ELF-1 (cell line): ENCODE measurements at regions not wholly inside any gene's neighbourhood (a gene's known extent, or its start where the extent isn't known, plus 50 kb on each side); places are given as distances from the start of the nearest gene placed in this dataset.

Source experiments
- DNase-seq: peaks from one replicate; pipeline ENCODE4 v3.0.0-alpha.2; 2016; ENCODE audit warnings: low read depth, low spot score

DNA sequence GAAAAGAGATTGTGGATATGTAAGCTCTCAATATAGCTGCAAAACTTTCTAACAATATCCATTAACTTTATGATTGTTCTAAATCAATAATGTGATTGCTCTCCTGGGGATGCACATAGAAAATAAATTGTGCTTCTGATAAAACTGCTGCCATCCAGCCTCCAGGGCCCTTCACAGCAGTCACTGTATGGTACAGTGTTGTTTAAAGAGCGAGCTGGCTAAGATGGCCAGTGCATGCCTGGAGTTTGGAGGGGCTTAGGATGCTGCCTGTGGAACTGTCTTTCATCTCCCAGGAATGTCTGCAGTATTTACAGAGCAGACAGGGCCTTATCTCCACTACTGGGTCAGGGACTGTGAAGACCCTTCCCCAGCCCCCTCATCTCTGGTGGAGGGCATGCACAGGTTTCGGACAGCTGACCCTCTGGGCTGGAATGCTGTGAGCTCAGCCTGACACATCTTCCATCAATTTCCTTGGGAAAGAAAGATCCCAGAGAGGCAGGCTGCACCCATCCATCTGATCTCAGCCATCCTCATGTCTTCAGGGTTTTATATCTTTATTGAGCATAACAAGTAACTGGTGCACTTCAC lies 137.0 kb downstream of the PLPP3 start:
- DNase-seq = peak; percentile 73

DNA sequence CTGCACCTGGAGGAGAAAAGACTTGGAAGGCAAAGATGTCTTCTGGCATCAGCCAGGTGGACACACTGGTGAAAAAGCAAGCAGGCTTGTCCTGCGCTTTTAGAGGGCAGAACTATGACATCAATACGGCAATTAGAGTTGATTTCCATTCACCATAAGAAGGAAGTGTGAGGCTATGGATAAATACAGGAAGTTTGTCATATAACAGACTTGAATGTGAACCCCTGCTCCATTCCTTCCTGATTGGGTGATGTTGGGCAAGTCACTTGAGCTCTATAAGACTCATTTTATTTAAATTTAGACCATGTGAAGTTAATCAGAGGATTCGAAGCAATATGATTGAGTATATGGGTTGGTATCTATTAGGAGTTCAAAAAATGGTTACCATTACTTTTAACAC lies 137.8 kb downstream of the PLPP3 start:
- no peak for DNase-seq

DNA sequence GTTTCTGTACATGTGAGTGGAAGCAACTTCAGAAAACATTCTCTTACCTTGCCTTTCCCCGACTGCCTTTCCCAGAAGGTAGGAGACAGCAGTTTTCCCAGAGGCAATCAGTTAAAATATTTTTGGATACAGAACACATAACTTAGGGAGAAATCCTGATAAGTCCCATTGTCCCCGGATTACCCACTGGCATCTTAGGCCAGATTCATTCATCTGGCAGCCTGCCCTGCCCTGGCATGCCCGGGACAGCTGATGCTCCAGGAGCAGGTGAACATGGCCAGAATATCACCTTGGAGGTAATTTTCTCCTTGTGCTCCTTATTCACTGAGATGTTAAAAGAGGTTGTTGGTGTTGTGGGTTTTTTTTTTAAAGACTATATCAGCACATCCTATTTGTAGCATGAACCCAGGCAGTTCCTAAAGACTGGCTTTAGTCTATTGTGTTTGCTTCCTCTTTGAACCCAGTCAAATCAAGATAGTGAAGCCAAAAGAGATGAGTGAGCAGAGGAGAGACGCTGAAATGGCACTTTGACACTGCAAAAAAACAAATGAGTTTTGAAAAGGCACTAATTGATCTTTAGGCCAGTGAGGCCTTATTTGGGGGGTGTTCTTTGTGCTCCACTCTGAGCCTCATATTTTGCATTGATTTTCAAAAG lies 139.6 kb downstream of the PLPP3 start:
- DNase-seq = no peak

DNA sequence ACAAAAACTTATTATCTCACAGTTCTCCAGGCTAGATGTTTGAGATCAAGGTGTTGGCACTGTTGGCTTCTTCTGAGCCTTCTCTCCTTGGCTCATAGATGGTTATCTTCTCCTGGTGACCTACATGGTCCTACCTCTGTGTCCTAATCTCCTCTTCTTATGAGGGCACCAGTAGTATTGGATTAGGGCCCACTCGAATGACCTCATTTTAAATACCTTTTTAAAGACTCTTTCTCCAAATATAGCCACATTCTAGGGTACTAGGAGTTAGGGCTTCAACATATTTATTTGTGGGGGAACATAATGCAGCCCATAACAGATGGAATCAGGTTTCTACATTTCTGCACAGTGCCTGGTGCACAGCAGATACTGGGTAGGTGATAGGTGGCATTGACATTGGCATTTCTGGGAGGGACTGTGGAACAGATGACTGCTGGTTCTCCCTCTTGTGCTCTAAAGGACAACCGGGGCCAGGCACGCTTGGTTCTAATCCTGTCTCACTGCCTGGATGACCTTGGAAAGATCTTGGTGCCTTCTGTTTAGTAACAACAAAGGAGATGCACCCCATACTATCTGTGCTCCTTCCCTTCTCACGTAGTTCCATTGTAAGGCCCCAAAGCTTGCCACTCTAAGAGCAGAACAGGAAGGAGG lies 140.3 kb downstream of the PLPP3 start:
- DNase-seq = no peak

DNA sequence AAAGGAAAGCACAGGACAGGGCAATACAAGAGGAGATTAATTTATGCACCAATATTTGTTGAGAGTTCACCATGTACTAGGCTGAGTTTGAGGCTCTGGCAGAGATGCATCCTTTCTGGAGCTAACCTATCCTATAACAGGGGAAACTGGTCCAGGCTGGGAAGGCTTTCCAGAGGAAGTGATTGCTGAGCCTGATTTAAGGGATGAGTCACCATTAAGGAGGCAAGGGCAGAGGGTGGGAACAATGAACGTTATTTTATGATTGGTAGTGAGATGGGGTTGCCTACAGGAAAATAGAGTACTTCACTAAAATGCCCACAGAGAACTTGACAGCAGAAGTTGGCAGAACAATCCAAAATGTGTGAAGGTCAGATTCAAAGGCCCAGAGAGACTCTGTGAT lies 141.4 kb downstream of the PLPP3 start:
- no peak for DNase-seq

DNA sequence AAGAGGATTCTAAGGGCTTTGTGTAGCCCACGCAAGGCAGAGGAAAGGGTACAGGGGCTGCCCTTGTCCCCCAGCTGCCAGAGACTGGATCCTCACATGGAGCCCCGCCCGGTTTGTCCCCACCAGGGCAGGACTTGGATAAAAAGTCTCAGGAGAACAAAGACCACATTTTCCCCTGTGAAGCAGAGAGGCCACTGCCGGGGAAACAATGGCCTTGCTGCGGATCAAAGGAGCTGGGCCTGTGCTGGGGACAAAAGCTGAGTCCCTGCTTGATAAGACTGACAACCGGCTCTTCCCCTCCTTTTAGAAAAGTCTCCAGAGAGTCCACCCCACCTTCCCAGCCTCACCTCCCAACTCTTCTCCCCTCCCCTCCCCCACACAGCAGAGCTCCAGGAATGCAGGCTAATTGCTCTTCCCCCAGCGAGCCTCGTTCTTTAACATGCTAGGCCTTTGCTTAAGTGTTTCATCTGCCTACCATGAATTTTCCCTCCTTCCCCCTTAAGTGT lies 142.4 kb downstream of the PLPP3 start:
- peak; percentile 96 for DNase-seq

DNA sequence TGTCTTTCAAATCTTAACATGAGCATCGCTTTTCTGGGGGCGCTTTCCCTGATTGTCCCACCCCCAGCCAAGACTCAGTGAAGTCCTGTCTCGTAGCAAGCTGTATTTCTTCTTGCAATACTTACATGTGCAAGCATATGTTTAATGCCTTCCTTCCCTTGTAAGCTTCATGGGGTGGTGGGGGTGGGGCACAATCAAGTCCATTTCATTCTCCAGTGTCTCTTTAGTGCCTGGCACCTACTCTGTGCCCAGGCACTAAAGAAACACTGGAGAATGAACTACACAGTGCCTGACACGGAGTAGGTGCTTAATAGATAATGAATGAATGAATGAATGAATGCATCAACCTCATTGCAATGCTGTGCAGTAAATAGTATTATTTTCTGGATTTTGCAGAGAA lies 143.1 kb downstream of the PLPP3 start:
- DNase-seq = no peak

DNA sequence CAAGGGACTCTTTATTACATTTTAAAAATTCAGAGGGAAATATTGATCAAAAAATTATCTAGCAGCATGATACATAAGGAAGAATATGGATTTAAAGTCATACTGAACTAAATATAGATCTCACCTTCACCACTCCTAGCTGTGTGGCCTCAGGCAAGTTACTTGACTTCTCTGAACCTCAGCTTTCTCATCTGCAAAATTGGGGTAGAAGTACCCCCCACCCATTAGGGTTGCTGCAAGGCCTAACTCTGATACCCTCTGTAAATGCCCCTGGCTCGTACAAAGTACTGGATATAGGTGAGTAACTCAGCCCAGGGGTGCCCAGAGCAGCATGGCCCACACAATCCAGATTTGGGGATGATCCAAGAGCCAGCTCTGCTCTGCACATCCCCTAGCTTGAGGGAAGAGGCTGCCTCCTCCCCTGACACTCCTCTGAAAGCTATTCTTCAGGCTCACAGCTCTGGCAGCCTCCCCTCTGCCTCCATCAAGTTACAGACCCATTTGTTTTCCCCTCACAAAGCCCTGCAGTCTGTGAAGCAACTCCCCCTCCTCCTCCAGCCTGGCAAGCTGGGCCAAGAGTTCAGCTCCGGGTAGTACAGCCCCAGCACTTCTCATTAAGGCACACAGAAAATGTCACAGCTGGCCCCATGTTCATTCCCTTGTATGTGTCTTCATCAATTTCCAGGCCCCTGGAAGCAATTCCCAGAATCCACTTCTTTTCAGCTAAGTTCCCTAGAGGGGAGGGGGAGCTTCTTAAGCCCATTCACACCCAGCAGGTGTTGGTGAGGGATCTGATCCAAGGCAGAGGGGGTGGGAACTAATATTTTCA lies 143.7 kb downstream of the PLPP3 start:
- peak; percentile 83 for DNase-seq

DNA sequence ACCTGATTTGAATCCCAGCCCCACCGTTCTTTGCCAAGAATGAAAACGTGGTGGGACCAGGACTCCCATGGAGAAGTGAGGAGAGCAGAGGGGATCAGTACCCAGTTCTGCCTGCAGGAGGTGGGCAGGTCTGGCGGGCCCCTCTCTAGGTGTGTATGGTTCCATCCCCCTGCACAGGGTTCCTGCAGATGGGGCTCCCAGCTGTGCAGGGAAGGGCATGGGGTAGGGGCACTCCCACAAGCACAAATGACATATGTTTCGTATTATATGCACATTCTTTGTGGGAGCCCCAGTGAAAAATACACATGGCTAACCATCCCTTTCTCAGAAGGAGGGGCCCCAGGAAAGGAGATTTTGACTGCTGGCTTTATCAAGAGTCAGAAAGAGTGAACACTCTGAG lies 144.6 kb downstream of the PLPP3 start:
- no peak for DNase-seq

DNA sequence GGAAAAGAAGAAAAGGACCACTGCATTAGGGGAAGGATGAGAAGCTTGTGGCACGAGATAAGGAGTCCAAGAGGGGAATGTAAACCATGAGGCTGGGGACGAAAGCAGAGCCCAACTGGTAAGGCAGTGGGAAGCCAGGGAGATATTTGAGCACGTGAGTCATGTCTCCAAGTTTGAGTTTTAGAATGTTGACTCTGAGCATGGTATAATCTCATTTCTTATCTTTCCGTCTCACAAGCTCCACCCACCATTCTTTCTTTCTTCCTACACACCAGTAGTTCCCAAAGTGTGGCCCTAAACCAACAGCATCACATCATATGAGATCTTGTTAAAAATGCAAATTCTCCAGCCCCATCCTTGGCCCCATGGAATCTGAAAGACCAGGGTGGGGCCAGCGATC lies 145.3 kb downstream of the PLPP3 start:
- no peak for DNase-seq

DNA sequence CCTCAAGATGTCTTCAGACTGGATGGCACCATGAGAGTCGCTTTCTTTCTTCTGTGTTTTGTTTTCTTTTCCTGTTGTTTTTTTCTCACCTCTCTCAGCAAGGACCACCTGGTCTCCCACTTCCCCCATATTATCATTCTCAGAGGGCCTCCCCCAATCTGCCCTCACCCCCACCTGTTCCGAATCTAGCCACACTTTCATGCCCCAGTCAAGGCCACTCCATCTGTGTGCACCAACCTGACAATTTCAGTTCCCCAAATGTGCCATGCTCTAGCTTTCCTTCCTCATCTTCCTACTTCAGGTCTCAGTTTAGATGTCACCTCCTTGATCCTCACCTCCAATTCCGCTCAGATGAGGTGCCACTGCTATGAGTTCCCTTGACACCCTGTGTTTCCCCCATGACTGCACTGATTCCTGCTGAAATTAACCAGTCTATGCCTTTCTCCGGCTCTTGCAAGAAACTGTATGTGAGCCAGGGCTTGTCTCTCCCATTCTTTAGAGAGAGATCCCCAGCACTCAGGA lies 146.2 kb downstream of the PLPP3 start:
- DNase-seq = no peak

DNA sequence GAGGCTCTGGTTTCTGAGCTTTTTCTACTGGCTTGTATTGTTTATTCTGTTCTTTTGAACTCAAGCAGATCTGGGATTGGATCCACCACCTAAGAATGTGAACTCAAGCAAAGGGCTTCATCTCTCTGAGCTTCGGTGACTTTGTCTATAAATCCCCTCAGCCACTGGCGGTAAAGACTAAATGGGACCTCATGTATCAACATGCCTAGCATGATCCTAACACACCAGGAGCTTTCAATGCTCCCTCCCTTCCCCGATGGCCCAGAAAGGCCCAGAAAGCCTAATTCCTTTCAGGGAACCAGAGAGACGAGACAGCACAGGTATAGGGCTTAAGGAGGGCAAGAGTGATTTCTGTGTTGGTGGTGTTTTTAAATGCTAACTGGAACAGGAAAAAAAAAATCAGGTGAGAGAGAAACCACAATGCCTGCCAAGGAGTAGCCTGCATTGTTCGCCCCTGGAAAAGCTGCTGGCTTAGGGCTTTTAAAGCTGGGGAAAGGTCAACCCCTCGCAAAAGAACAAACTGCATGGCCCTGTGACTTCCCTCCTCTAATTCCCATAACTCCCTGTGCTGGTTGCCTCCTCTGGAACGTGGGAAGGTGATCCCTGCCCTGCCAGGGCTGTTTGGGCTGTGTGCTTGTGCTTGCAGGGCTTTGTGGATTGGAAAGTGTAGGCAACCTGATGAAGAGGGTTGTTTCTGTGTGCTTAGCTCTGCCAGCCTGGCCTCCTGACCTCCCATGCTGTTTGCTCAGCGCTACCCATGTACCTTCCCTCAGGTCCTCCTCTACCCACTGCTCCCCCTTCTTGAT lies 147.0 kb downstream of the PLPP3 start:
- DNase-seq = no peak

DNA sequence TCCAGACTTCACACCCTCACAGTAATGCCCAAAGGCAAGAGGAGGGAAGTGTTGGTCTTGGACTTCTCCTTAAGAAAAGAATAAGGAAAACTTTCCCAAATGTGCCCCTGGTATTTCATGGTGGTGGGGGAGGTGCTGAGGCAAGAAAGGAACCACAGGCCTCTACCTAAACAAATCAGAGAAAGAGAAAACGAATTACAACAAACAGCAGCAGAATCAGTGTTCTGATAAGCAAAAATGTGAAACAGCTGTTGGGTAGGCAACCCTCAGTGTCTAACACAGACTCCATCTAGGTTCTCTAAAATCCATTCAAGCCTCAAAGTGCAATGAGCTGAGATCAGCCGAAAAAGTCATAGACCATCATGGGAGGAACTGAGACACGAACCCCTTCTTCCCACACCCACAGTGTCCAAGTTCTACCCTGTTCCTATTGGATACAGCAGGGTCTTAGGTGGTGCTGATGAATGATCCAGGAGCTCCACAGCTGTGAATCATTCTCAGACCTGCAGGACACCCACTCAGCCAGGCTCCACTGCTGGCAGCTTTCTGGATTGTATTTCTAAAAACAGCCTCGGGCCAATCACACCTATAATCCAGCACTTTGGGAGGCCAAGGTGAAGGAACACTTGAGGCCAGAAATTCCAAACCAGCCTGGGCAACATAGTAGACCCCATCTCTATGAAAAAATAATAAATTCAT lies 149.1 kb downstream of the PLPP3 start:
- DNase-seq = no peak

DNA sequence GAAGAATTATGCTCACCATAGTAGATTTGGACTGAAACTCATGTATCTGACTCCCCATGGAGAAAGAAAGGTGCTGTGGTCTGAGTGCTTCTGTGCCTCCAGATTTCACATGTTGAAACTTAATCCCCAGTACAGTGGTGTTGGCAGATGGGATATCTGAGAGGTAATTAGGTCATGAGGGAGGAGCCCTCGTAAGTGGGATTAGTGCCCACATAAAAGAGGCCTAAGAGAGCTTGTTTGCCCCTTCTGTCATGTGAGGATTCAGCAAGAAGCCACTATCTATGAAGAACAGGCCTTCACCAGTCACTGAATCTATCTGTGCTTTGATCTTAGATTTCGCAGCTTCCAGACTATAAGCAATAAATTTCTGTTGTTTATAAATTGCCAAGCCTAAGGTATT lies 150.1 kb downstream of the PLPP3 start:
- no peak for DNase-seq

DNA sequence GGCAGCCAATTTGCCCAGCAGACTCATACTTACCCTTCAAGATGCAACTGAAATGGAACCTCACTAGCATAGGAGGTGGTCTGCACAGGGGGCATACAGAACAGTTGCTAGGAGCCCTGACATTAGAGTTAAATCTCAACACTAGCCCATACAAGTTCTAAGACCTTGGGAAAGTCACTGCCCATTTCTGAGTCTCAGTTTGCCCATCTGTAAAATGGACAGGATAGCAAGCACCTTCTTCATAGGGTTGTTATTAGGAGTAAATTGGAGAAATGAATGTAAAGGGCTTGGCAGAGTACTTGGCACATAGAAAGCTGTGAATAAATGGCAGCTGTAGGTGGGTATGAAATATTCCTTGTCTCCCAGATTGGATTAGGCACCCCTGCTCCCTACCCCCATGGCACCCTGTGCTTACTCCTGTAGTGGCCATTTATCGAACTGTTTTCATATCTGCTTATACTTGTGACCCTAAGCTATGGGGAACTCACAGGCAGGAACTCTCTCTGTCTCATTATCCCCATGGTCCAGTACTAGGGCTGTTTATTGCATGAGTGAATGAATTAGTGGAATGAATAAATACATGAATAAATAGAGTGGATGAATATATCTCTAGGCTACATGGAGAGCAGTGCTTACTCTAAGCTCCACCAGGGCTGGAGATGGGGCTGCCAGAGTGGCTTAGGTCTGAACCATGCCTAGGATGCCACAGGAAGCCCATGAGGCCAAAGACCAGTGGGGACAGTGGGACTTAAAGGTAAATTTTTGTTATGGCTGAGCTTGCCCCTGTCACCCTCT lies 152.6 kb downstream of the PLPP3 start:
- DNase-seq = no peak

DNA sequence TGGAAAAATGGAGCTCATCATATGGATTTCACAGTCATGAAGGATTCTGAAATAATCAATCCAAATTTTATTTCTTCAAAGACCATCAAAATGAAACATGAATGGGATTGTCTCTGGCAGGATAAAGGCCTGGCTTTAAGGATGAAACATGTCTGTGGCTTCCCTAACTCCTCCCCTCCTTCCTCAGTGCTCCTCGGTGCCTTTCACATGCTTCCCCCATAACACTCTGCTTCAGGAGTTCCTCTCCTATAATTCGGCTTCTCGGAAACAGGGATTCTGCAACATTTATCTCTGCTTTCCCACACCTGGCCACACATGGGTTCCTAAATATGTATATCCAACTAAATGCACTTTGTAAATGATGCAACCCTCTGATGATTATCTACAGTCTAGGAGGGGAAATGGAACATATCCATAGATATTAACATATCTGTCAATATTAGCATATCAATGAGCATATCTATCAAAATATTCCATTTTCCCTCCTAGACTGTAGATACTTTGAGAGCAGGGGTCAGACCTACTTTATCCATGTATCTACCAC lies 153.8 kb downstream of the PLPP3 start:
- no peak for DNase-seq

DNA sequence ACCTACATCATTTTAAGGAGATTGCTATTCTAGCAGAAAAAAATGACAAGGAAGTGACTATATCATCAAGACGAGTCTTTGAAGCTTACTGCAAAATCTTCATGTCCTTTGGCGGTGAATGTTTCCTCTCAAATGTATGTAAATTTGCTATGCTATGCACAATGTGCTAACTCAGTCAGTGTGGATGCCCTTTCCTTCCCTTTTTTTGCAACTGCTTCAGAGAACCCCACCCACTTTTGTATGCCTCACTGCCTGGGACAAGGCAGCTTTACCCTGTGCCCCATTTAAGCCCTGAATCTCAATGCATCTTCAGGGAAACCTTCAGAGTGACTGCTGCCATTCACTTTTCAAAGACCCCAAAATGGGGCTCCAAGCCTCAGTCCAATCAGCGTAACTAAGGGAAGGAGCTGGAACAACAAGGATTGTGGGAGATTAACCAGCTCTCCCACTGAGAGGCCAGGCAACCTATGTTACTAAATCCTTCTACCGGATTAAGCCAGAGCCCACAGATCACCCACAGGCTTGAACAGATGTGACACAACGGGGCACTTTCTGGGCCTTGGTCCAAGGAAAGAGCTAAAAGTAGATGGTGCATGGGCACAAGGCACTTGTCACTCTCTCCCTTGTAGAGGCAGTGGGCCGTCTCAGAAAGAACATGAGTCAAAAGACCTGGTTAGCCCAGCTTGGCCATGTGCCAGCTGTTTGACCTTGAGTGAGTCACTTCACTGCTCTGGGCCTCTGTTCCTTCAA lies 154.4 kb downstream of the PLPP3 start:
- DNase-seq = no peak

DNA sequence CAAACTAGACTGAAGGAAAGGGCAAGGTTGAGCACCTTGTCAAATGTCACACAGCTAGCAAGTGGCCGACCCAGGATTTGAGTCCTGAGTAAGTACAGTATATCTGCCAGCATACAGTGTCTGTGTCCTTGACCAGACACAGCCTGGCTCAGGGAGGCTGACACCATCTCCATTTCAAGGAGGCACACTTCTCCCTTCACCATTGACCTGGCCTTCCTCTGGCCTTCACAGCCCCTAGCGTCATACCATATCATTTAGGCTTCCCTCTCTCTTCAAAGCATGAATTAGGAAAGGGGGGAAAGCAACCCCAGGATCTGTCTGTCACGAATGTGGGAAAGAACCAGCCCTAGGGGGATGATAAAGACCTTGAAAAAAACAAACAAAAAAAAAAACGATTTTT lies 155.6 kb downstream of the PLPP3 start:
- DNase-seq = no peak

DNA sequence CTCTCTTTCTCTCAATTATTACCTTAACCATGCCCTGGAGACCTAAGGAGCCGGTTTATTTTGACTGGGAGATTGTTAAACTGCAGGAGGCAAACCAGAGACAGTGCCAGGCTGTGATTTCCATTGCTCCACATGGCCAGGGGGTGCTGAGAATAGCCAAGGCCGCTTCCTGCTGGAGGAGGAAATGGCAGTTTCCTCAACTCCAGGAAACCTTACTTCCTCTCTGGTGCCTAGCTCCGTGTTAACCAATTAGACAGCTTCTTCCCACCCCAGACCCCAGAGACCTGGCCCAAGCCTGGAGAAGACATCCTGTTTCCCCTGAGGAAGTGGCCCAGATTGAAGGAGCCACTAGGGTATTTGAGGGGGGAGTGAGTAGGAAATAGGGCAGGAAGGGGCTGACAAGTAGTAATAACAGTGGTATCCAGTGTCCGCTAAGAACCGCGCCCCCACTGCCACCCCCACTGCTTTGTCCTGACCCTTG lies 161.2 kb downstream of the PLPP3 start:
- no peak for DNase-seq
